ENCODE measurements at regions not wholly inside any gene's neighbourhood (a gene's known extent, or its start where the extent isn't known, plus 50 kb on each side); places are given as distances from the start of the nearest gene placed in this dataset.

DNA sequence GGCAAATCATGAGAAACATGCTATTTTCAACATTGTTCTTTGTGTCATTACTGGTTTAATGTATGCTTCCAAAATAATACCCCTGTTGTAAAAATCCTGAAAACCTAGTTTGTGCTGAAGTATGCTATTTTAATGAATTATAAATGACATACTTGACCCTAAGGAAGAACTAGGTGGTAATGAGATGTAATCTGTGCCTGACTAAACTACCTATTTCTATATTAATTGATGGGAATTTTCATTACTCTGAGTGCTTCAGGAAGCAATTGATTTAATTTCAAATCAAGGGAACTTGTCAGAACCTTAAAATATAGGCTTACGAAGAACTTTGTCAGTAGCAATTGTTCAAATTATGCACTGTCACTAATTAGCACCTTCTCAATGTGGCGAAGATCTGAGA lies 1005.6 kb upstream of the SLC10A2 start:
- TF ChIP-seq CTCF (IDR thresholded peaks at IDR 0.05) (no peak), POLR2A (IDR thresholded peaks at IDR 0.05) (no peak)
- intact Hi-C loops (cut with DNase I; ENCODE audit: low total_unique reads) = no loop called here
- WGBS, 2 donors = 92 to 95% methylated on average over 2 of the region's 2 CpGs
- H3K9me3 ChIP-seq = no peaks in the 10 kb centered on the region
- H3K27me3 ChIP-seq = no peaks in the 10 kb centered on the region
- H3K4me1 ChIP-seq = no peaks in the 10 kb centered on the region
- no peak for DNase-seq
- no peak overlapping the region for H3K4me3 ChIP-seq
- no peak overlapping the region for H3K27ac ChIP-seq
- no peaks in the 10 kb centered on the region for H3K36me3 ChIP-seq (ENCODE audit: low read depth, missing control alignments)

DNA sequence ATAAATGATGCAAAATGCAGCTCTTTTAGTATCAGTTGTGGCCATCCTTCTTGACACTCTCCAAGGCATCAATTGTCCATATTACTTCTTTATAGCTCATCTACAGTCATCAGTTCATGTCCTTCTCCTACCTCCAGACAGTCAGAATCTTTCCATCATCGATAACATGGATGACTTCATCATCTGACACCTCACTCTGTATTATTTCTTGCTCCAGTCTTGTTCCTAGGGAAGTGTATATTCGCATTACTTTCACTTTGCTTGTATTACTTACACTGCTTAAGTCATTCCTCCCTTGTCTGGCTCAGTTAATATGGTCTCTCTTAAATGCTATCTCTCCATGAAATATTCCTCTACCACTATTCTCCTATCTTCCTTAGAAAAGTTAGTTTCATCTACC lies 999.1 kb upstream of the SLC10A2 start:
- 89 to 93% methylated on average over 2 of the region's 2 CpGs for WGBS, 2 donors
- no peaks in the 10 kb centered on the region for H3K9me3 ChIP-seq
- no peak for TF ChIP-seq CTCF (IDR thresholded peaks at IDR 0.05)
- no peak for TF ChIP-seq POLR2A (IDR thresholded peaks at IDR 0.05)
- H3K27me3 ChIP-seq = no peaks in the 10 kb centered on the region
- H3K4me1 ChIP-seq = no peaks in the 10 kb centered on the region
- intact Hi-C loops (cut with DNase I; ENCODE audit: low total_unique reads) = no loop called here
- no peak for DNase-seq
- H3K4me3 ChIP-seq = no peak overlapping the region
- H3K27ac ChIP-seq = no peak overlapping the region
- H3K36me3 ChIP-seq (ENCODE audit: low read depth, missing control alignments) = no peaks in the 10 kb centered on the region

DNA sequence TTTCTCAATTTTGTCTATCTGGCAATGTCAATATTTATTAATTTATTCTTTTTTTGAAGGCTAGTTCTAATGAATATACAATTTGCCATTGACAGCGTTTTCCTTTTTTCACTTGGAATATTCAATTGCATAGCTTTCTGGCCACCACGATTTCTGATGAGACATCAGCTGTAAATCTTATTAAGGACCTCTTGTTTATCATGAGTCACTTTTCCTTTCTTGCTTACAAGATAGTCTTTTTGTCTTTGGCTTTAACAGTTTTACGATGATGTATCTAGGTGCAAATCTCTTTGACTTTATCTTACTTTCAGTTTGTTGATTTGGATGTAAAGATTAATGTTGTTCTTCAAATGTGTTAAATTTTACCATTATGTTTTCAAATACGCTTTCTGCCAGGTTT lies 991.6 kb upstream of the SLC10A2 start:
- WGBS, 2 donors = 70 to 75% methylated on average over 4 of the region's 4 CpGs

GRCh38 chr13:104045907-104046306 lies 979.7 kb upstream of the SLC10A2 start:
- intact Hi-C loops (cut with DNase I; ENCODE audit: low total_unique reads) = no loop called here
- 62 to 74% methylated on average over 1 of the region's 1 CpG for WGBS, 2 donors
- no peaks in the 10 kb centered on the region for H3K4me1 ChIP-seq
- H3K27me3 ChIP-seq = no peaks in the 10 kb centered on the region
- no peaks in the 10 kb centered on the region for H3K9me3 ChIP-seq
- TF ChIP-seq CTCF (IDR thresholded peaks at IDR 0.05) = no peak
- no peak for TF ChIP-seq POLR2A (IDR thresholded peaks at IDR 0.05)
- DNase-seq = no peak
- no peak overlapping the region for H3K4me3 ChIP-seq
- no peaks in the 10 kb centered on the region for H3K36me3 ChIP-seq (ENCODE audit: low read depth, missing control alignments)
- H3K27ac ChIP-seq = no peak overlapping the region

More for the DNA sequence above, 991.6 kb upstream of the SLC10A2 start:
- intact Hi-C loops (cut with DNase I; ENCODE audit: low total_unique reads) = no loop called here
- H3K27me3 ChIP-seq = no peaks in the 10 kb centered on the region
- no peak for DNase-seq
- no peaks in the 10 kb centered on the region for H3K36me3 ChIP-seq (ENCODE audit: low read depth, missing control alignments)
- no peak overlapping the region for H3K4me3 ChIP-seq
- no peaks in the 10 kb centered on the region for H3K9me3 ChIP-seq
- TF ChIP-seq POLR2A (IDR thresholded peaks at IDR 0.05) (no peak), CTCF (IDR thresholded peaks at IDR 0.05) (no peak)
- no peaks in the 10 kb centered on the region for H3K4me1 ChIP-seq
- H3K27ac ChIP-seq = no peak overlapping the region

DNA sequence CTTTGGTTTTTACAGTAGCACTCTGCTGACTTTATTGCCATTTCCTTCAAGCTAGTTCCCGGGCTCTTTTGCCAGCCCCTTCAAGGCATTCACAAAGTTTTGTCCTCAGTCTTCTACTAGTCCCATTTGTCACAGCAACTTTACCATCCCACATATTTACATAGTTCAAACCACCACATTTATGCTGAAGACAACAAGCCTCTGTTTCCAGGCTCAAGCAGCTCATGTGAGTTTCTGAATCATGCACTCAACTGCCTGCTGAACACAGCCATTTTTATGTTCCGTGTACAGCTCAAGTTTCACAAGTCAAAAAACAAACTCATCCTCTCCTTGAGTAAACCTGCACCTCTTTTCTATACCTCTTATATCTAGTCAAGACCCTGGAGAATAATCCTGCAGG lies 977.0 kb upstream of the SLC10A2 start:
- TF ChIP-seq CTCF (IDR thresholded peaks at IDR 0.05) (no peak), POLR2A (IDR thresholded peaks at IDR 0.05) (no peak)
- Histone ChIP-seq H3K9me3 (no peaks in the 10 kb centered on the region), H3K4me3 (no peak overlapping the region), H3K27me3 (no peaks in the 10 kb centered on the region), H3K36me3 (ENCODE audit: low read depth, missing control alignments) (no peaks in the 10 kb centered on the region), H3K27ac (no peak overlapping the region), H3K4me1 (no peaks in the 10 kb centered on the region)
- WGBS, 2 donors = 68 to 80% methylated on average over 2 of the region's 2 CpGs
- no peak for DNase-seq
- intact Hi-C loops (cut with DNase I; ENCODE audit: low total_unique reads) = no loop called here
